VCaP (cell line): ENCODE measurements at regions not wholly inside any gene's neighbourhood (a gene's known extent, or its start where the extent isn't known, plus 50 kb on each side); places are given as distances from the start of the nearest gene placed in this dataset.

Experiments
- H3K27ac ChIP-seq: fragments of 450-650 bp; 2 replicates; pipeline ENCODE4 v1.5.1; 2017
- CTCF ChIP-seq: fragments of 450-650 bp; conservative IDR thresholded peaks from 2 replicates; pipeline ENCODE4 v1.5.1; 2017; ENCODE audit warnings: mild to moderate bottlenecking, moderate library complexity

GRCh38 chr6:17226786-17227233 is 54.4 kb upstream of the RBM24 start:
- no peak for TF ChIP-seq CTCF

GRCh38 chr6:17227403-17227802 is 53.8 kb upstream of the RBM24 start:
- no peak for TF ChIP-seq CTCF
- no peak overlapping the region for H3K27ac ChIP-seq

More at GRCh38 chr6:17226786-17227233, 54.4 kb upstream of the RBM24 start:
- no peak overlapping the region for H3K27ac ChIP-seq
